ENCODE measurements at regions not wholly inside any gene's neighbourhood (a gene's known extent, or its start where the extent isn't known, plus 50 kb on each side); places are given as distances from the start of the nearest gene placed in this dataset.

GRCh38 chr10:29794776-29795611 is 160.2 kb upstream of the SVIL start:
- TF ChIP-seq CTCF (IDR thresholded peaks at IDR 0.05): no peak
- TF ChIP-seq TAF1 (IDR thresholded peaks at IDR 0.05; ENCODE audit: borderline replicate concordance, low read depth, low read length): no peak
- no peak for TF ChIP-seq EZH2phosphoT487 (IDR thresholded peaks at IDR 0.05; ENCODE audit: borderline replicate concordance, low read depth)
- TF ChIP-seq USF1 (IDR thresholded peaks at IDR 0.05; ENCODE audit: borderline replicate concordance, low read depth): no peak
- TF ChIP-seq POLR2AphosphoS5 (IDR thresholded peaks at IDR 0.05; ENCODE audit: low read depth, low read length): no peak
- no peak for TF ChIP-seq REST (IDR thresholded peaks at IDR 0.05; ENCODE audit: low read depth, low read length)
- TF ChIP-seq RFX5 (IDR thresholded peaks at IDR 0.05; ENCODE audit: low read length): no peak
- TF ChIP-seq MAX (IDR thresholded peaks at IDR 0.05; ENCODE audit: low read depth): no peak
- no peak for TF ChIP-seq IRF3 (IDR thresholded peaks at IDR 0.05; ENCODE audit: low read depth, low read length)
- TF ChIP-seq CHD2 (IDR thresholded peaks at IDR 0.05; ENCODE audit: low read length, partially characterized antibody): no peak
- TF ChIP-seq MEF2A (IDR thresholded peaks at IDR 0.05; ENCODE audit: borderline replicate concordance, low read depth): no peak
- no peak for TF ChIP-seq JUND (IDR thresholded peaks at IDR 0.05)
- TF ChIP-seq FOSL2 (IDR thresholded peaks at IDR 0.05; ENCODE audit: borderline replicate concordance, low read depth): no peak
- TF ChIP-seq PBX3 (IDR thresholded peaks at IDR 0.05): no peak

All from SK-N-SH (cell line).